Endothelial cell of umbilical vein (primary cell): ENCODE measurements at regions not wholly inside any gene's neighbourhood (a gene's known extent, or its start where the extent isn't known, plus 50 kb on each side); places are given as distances from the start of the nearest gene placed in this dataset.

Experiments
- BruUV-seq: library from RNA; stranded (reverse); fragments of 400-500 nt; replicated peaks from 2 replicates; lab custom pipeline; 2021; lab: Mats Ljungman, UMichigan
- CTCF ChIA-PET: fragments of 300-600, 350-600 bp; sonication (Branson Sonifier 250); formaldehyde crosslinking; loops from one replicate; lab custom pipeline; 2021; ENCODE audit warnings: antibody characterized with exemption, inconsistent platforms; lab: Charles Lee
- POLR2A ChIA-PET: fragments of 300-600, 350-600 bp; sonication (Branson Sonifier 250); formaldehyde crosslinking; loops from one replicate; lab custom pipeline; 2021; ENCODE audit warnings: antibody characterized with exemption, inconsistent platforms; lab: Charles Lee
- DNase-seq: peaks from one replicate; pipeline ENCODE4 v3.0.0-alpha.2; 2011; ENCODE audit warnings: low read depth, low spot score
- FAIRE-seq: peaks from 2 replicates; lab custom pipeline; 2011; peaks lifted over from hg19 to GRCh38; lab: Jason Lieb, UNC
- H2AFZ ChIP-seq: 2 replicates; pipeline ENCODE4 v1.6.0; 2012; ENCODE audit warnings: low read depth, low read length, control low read depth, inconsistent platforms
- H3K27ac ChIP-seq: 2 replicates; pipeline ENCODE4 v1.5.1; 2011; ENCODE audit warnings: low read depth, mild to moderate bottlenecking, control low read depth, low read length, moderate library complexity; ENCODE audit not compliant: insufficient read depth
- H3K27me3 ChIP-seq, 2 experiments: 2 replicates each; pipeline versions ENCODE4 v1.6.0 to v1.6.1; 2011; ENCODE audit warnings: low read length in 2 of 2, mixed read lengths in 1 of 2; ENCODE audit not compliant: control insufficient read depth in 2 of 2, insufficient read depth in 2 of 2
- H3K36me3 ChIP-seq, 2 experiments: 2 replicates in 1 of 2; 3 replicates in 1 of 2; pipeline ENCODE4 v1.5.1; 2011; ENCODE audit warnings: low read length in 2 of 2, mild to moderate bottlenecking in 1 of 2, moderate library complexity in 1 of 2; ENCODE audit not compliant: control insufficient read depth in 2 of 2, insufficient read depth in 2 of 2; ENCODE audit errors: extremely low read depth in 1 of 2
- H3K4me1 ChIP-seq: 3 replicates; pipeline ENCODE4 v1.5.1; 2011; ENCODE audit warnings: mild to moderate bottlenecking, low read length; ENCODE audit not compliant: control insufficient read depth, insufficient read depth; ENCODE audit errors: extremely low read depth
- H3K4me2 ChIP-seq: 2 replicates; pipeline ENCODE4 v1.6.1; 2011; ENCODE audit warnings: low read length, control low read depth, mixed read lengths; ENCODE audit not compliant: insufficient read depth
- H3K4me3 ChIP-seq, 3 experiments: fragments of 200-600 bp in 1 of 3; sonication (generic), shearing (Covaris generic) in 1 of 3; replicated peaks in 1 of 3; 2 replicates each; pipeline ENCODE4 v1.5.1; 2011 to 2016; ENCODE audit warnings: control low read depth in 3 of 3, low read length in 3 of 3, mild to moderate bottlenecking in 2 of 3, inconsistent platforms in 1 of 3, low read depth in 1 of 3, moderate library complexity in 1 of 3; ENCODE audit not compliant: insufficient read depth in 1 of 3
- H3K79me2 ChIP-seq: 2 replicates; pipeline ENCODE4 v1.6.0; 2012; ENCODE audit warnings: low read length, inconsistent platforms; ENCODE audit not compliant: control insufficient read depth, insufficient read depth
- H3K9ac ChIP-seq: replicated peaks from 2 replicates; pipeline ENCODE3; 2011; ENCODE audit warnings: low read length, control low read depth; ENCODE audit not compliant: insufficient read depth; ENCODE audit errors: extremely low read depth
- H3K9me1 ChIP-seq: replicated peaks from 3 replicates; pipeline ENCODE4 v1.6.0; 2011; ENCODE audit warnings: mild to moderate bottlenecking, low read length; ENCODE audit not compliant: control insufficient read depth, insufficient read depth; ENCODE audit errors: extremely low read depth
- H3K9me3 ChIP-seq: replicated peaks from 2 replicates; pipeline ENCODE4 v1.5.1; 2012; ENCODE audit warnings: low read length, inconsistent platforms; ENCODE audit not compliant: control insufficient read depth, insufficient read depth
- H4K20me1 ChIP-seq: replicated peaks from 2 replicates; pipeline ENCODE3; 2011; ENCODE audit warnings: mild to moderate bottlenecking, low read length; ENCODE audit not compliant: control insufficient read depth, insufficient read depth; ENCODE audit errors: extremely low read depth
- EZH2 ChIP-seq: IDR thresholded peaks from 2 replicates; pipeline ENCODE4 v1.6.1; 2012; ENCODE audit warnings: borderline replicate concordance, low read depth, mild to moderate bottlenecking, moderate library complexity, low read length, inconsistent platforms; ENCODE audit not compliant: severe bottlenecking
- FOS ChIP-seq: IDR thresholded peaks from 2 replicates; pipeline ENCODE4 v1.6.1; 2011; ENCODE audit warnings: mild to moderate bottlenecking, low read length, moderate library complexity, borderline replicate concordance; ENCODE audit not compliant: insufficient read depth
- GATA2 ChIP-seq: IDR thresholded peaks from 2 replicates; pipeline ENCODE4 v1.7.0; 2011; ENCODE audit warnings: low read depth, mild to moderate bottlenecking, moderate library complexity, mixed read lengths, low read length; ENCODE audit not compliant: insufficient read length, insufficient read depth
- JUN ChIP-seq: IDR thresholded peaks from 2 replicates; pipeline ENCODE4 v1.6.1; 2011; ENCODE audit warnings: borderline replicate concordance, low read depth; ENCODE audit not compliant: insufficient read length, insufficient read depth
- MYC ChIP-seq: IDR thresholded peaks from one replicate; pipeline ENCODE4 v1.6.1; 2011; ENCODE audit warnings: mild to moderate bottlenecking, low read depth, low read length
- POLR2A ChIP-seq: IDR thresholded peaks from 2 replicates; pipeline ENCODE4 v1.6.1; 2012; ENCODE audit warnings: low read depth, mild to moderate bottlenecking, control low read depth, low read length
- POLR2AphosphoS5 ChIP-seq: IDR thresholded peaks from 2 replicates; pipeline ENCODE4 v1.6.1; 2012; ENCODE audit warnings: low read depth, mild to moderate bottlenecking, control low read depth, low read length, moderate library complexity; ENCODE audit not compliant: insufficient read depth
- dilution Hi-C: fragments of 300-500 bp; cut with MboI; formaldehyde crosslinking; loops from one replicate; pipeline ENCODE4 v1.15.0; 2019; ENCODE audit warnings: low sequenced_read_pairs; ENCODE audit not compliant: extremely low pct_ligation_motif_present
- intact Hi-C: fragments of 100-400 bp; cut with micrococcal nuclease; formaldehyde crosslinking; loops from one replicate; pipeline ENCODE4 v1.10.0; 2022
- TF ChIP-seq, protein P1 (sequence below), 2 donors: IDR thresholded peaks; 1 replicate in 1 of 2; 2 replicates in 1 of 2; pipeline ENCODE4 v1.5.1; 2011; ENCODE audit warnings: low read length in 2 of 2, mild to moderate bottlenecking in 2 of 2, moderate library complexity in 2 of 2, control low read depth in 1 of 2, inconsistent platforms in 1 of 2, low read depth in 1 of 2; ENCODE audit not compliant: insufficient read depth in 1 of 2; ENCODE audit errors: extremely low read depth in 1 of 2
- TF ChIP-seq, protein P2 (sequence below): IDR thresholded peaks from 2 replicates; pipeline ENCODE4 v1.6.1; 2011; ENCODE audit not compliant: insufficient read depth, insufficient read length

DNA sequence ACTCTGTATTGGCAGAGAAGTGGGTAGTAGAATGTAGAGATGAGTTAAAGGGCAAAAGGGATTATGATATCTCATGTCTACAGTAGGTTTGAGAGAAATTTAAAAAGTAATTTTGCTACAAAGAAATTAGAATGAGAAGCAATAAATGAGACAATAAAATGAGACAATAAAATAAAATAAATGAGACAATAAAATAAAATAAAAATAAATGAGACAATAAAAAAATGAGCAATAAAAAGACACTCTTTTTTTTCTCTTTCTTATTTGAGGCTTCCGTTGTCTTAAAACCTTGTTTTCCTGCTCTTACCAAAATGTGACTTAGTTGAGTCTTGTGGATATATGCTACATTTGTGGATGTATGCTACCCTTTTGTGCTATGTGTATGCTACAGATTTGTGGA is 615.4 kb upstream of the PKDCC start:
- DNase-seq (no peak), FAIRE-seq (no peak)
- H3K9me3 ChIP-seq = no peaks in the 10 kb centered on the region
- intact Hi-C loops = no loop called here
- H3K9ac ChIP-seq = no peak overlapping the region
- ChIA-PET CTCF (no interaction called here), POLR2A (no interaction called here)
- no peaks in the 10 kb centered on the region for H3K36me3 ChIP-seq
- H3K9me1 ChIP-seq = no peaks in the 10 kb centered on the region
- no peak overlapping the region for H2AFZ ChIP-seq
- H4K20me1 ChIP-seq = no peaks in the 10 kb centered on the region
- TF ChIP-seq POLR2A = no peak
- TF ChIP-seq GATA2 = no peak
- TF ChIP-seq, protein P1, sequence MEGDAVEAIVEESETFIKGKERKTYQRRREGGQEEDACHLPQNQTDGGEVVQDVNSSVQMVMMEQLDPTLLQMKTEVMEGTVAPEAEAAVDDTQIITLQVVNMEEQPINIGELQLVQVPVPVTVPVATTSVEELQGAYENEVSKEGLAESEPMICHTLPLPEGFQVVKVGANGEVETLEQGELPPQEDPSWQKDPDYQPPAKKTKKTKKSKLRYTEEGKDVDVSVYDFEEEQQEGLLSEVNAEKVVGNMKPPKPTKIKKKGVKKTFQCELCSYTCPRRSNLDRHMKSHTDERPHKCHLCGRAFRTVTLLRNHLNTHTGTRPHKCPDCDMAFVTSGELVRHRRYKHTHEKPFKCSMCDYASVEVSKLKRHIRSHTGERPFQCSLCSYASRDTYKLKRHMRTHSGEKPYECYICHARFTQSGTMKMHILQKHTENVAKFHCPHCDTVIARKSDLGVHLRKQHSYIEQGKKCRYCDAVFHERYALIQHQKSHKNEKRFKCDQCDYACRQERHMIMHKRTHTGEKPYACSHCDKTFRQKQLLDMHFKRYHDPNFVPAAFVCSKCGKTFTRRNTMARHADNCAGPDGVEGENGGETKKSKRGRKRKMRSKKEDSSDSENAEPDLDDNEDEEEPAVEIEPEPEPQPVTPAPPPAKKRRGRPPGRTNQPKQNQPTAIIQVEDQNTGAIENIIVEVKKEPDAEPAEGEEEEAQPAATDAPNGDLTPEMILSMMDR (IDR thresholded peaks at IDR 0.05; ENCODE audit: extremely low read depth in 1 of 2, insufficient read depth in 1 of 2, low read depth in 1 of 2, low read length in 2 of 2) = no peak
- TF ChIP-seq, protein P2, sequence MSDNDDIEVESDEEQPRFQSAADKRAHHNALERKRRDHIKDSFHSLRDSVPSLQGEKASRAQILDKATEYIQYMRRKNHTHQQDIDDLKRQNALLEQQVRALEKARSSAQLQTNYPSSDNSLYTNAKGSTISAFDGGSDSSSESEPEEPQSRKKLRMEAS = no peak
- no peak for TF ChIP-seq MYC
- no peak for TF ChIP-seq FOS
- TF ChIP-seq JUN = no peak
- TF ChIP-seq EZH2 = no peak
- TF ChIP-seq POLR2AphosphoS5 = no peak
- BruUV-seq = no TSS peak
- H3K4me2 ChIP-seq = no peak overlapping the region
- no peaks in the 10 kb centered on the region for H3K4me1 ChIP-seq
- no peaks in the 10 kb centered on the region for H3K79me2 ChIP-seq
- no peak overlapping the region for H3K27ac ChIP-seq
- no peak overlapping the region for H3K4me3 ChIP-seq
- dilution Hi-C loops = no loop called here
- no peaks in the 10 kb centered on the region for H3K27me3 ChIP-seq
